C4-2B (cell line): ENCODE measurements at regions not wholly inside any gene's neighbourhood (a gene's known extent, or its start where the extent isn't known, plus 50 kb on each side); places are given as distances from the start of the nearest gene placed in this dataset.

ENCODE experiments used
- ZFX ChIP-seq: fragments of 450-650 bp; IDR thresholded peaks from 2 replicates; pipeline ENCODE4 v1.6.1; 2017
- TF ChIP-seq, protein P1 (sequence below): fragments of 450-650 bp; conservative IDR thresholded peaks from 2 replicates; pipeline ENCODE4 v1.5.1; 2017; ENCODE audit warnings: mild to moderate bottlenecking

DNA sequence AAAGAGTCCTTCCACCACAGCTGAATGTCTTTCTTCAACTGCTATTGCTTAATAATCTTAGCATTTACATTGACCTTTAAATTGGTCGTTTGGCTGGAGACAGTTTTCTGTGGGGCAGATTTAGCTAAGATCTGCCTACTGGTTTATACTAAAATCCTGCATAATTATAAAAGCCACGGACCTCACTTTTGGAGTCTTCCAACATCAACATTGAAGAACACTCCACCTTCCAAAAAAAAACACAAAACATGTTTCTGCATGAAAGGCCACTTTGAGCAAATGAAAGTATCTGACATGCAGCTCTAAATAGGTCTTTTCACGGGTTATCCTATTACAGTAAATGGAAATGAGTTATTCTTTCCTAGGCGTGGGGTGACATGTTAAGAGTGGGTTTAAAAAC is 57.0 kb upstream of the KRR1 start:
- TF ChIP-seq, protein P1, sequence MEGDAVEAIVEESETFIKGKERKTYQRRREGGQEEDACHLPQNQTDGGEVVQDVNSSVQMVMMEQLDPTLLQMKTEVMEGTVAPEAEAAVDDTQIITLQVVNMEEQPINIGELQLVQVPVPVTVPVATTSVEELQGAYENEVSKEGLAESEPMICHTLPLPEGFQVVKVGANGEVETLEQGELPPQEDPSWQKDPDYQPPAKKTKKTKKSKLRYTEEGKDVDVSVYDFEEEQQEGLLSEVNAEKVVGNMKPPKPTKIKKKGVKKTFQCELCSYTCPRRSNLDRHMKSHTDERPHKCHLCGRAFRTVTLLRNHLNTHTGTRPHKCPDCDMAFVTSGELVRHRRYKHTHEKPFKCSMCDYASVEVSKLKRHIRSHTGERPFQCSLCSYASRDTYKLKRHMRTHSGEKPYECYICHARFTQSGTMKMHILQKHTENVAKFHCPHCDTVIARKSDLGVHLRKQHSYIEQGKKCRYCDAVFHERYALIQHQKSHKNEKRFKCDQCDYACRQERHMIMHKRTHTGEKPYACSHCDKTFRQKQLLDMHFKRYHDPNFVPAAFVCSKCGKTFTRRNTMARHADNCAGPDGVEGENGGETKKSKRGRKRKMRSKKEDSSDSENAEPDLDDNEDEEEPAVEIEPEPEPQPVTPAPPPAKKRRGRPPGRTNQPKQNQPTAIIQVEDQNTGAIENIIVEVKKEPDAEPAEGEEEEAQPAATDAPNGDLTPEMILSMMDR, result no peak
- no peak for TF ChIP-seq ZFX
